ENCODE measurements at regions not wholly inside any gene's neighbourhood (a gene's known extent, or its start where the extent isn't known, plus 50 kb on each side); places are given as distances from the start of the nearest gene placed in this dataset.
"Not testable (repeated sequence)": the region's sequence is repeated elsewhere in the genome, so short reads cannot be mapped to it uniquely, and the experiment has no call there.

- intact Hi-C loops (cut with micrococcal nuclease), result not testable (repeated sequence)
Observed at GRCh38 chr4:142897518-142897917, 51.4 kb upstream of the INPP4B start.

- intact Hi-C loops (cut with micrococcal nuclease), result no loop called here
Observed at GRCh38 chr4:142900622-142901021, 54.5 kb upstream of the INPP4B start.

- intact Hi-C loops (cut with micrococcal nuclease), result no loop called here
Observed at GRCh38 chr4:142901166-142901662, 55.1 kb upstream of the INPP4B start.

- intact Hi-C loops (cut with micrococcal nuclease), result not testable (repeated sequence)
Observed at GRCh38 chr4:142903617-142904016, 57.5 kb upstream of the INPP4B start.

- intact Hi-C loops (cut with micrococcal nuclease), result no loop called here
Observed at GRCh38 chr4:142909908-142910307, 63.8 kb upstream of the INPP4B start.

- intact Hi-C loops (cut with micrococcal nuclease), result no loop called here
Observed at GRCh38 chr4:142913034-142913433, 66.9 kb upstream of the INPP4B start.

GRCh38 chr4:142913461-142914030 lies 67.4 kb upstream of the INPP4B start:
- intact Hi-C loops (cut with micrococcal nuclease), result no loop called here

GRCh38 chr4:142917678-142918077 lies 71.6 kb upstream of the INPP4B start:
- intact Hi-C loops (cut with micrococcal nuclease), result no loop called here

GRCh38 chr4:142922720-142923119 lies 76.6 kb upstream of the INPP4B start:
- intact Hi-C loops (cut with micrococcal nuclease), result no loop called here

GRCh38 chr4:142923619-142924018 lies 77.5 kb upstream of the INPP4B start:
- intact Hi-C loops (cut with micrococcal nuclease), result no loop called here

- intact Hi-C loops (cut with micrococcal nuclease), result no loop called here
Observed at GRCh38 chr4:142925161-142925560, 79.1 kb upstream of the INPP4B start.

- intact Hi-C loops (cut with micrococcal nuclease), result no loop called here
Observed at GRCh38 chr4:142927721-142928120, 81.6 kb upstream of the INPP4B start.

GRCh38 chr4:142929526-142929925 lies 83.4 kb upstream of the INPP4B start:
- intact Hi-C loops (cut with micrococcal nuclease), result no loop called here

GRCh38 chr4:142933207-142933606 lies 87.1 kb upstream of the INPP4B start:
- intact Hi-C loops (cut with micrococcal nuclease), result no loop called here

- intact Hi-C loops (cut with micrococcal nuclease), result no loop called here
Observed at GRCh38 chr4:142940425-142941330, 94.6 kb upstream of the INPP4B start.

- intact Hi-C loops (cut with micrococcal nuclease), result no loop called here
Observed at GRCh38 chr4:142944565-142944964, 98.5 kb upstream of the INPP4B start.

GRCh38 chr4:142952821-142953580 lies 106.9 kb upstream of the INPP4B start:
- intact Hi-C loops (cut with micrococcal nuclease), result no loop called here

- intact Hi-C loops (cut with micrococcal nuclease), result no loop called here
Observed at GRCh38 chr4:142954415-142954814, 108.3 kb upstream of the INPP4B start.

GRCh38 chr4:142955501-142955900 lies 109.4 kb upstream of the INPP4B start:
- intact Hi-C loops (cut with micrococcal nuclease), result no loop called here

- intact Hi-C loops (cut with micrococcal nuclease), result no loop called here
Observed at GRCh38 chr4:142959173-142959572, 113.1 kb upstream of the INPP4B start.

- intact Hi-C loops (cut with micrococcal nuclease), result no loop called here
Observed at GRCh38 chr4:142960126-142960525, 114.0 kb upstream of the INPP4B start.

All from T-helper 1 cell treated with Interleukin-12 subunit alpha and Interleukin-12 subunit beta and Interleukin-4 antibody, amounts not matched to agents 30 ng/mL and 1 ng/mL, for 36 hours (primary cell).